Mesenchymal stem cell (in vitro differentiated cells and primary cell): ENCODE measurements at regions not wholly inside any gene's neighbourhood (a gene's known extent, or its start where the extent isn't known, plus 50 kb on each side); places are given as distances from the start of the nearest gene placed in this dataset.

Source experiments
- DNase-seq: peaks from one replicate; pipeline ENCODE4 v3.0.0-alpha.2; 2013
- H2AFZ ChIP-seq: one replicate; pipeline ENCODE4 v1.6.1; 2013; ENCODE audit warnings: low read depth, mild to moderate bottlenecking, control low read depth, inconsistent platforms, low read length, moderate library complexity
- H2AK5ac ChIP-seq: 2 replicates; pipeline ENCODE4 v1.6.1; 2013; ENCODE audit warnings: low read length, moderate library complexity, mild to moderate bottlenecking, inconsistent platforms; ENCODE audit not compliant: severe bottlenecking
- H2BK120ac ChIP-seq: one replicate; pipeline ENCODE4 v1.6.1; 2013; ENCODE audit warnings: low read depth, mild to moderate bottlenecking, inconsistent platforms, low read length, moderate library complexity
- H2BK12ac ChIP-seq, 2 experiments: one replicate each; pipeline ENCODE4 v1.6.1; 2013; ENCODE audit warnings: inconsistent platforms in 2 of 2, low read length in 2 of 2, mild to moderate bottlenecking in 2 of 2, moderate library complexity in 2 of 2, control low read depth in 1 of 2
- H2BK15ac ChIP-seq: one replicate; pipeline ENCODE4 v1.6.1; 2013; ENCODE audit warnings: mild to moderate bottlenecking, low read depth, inconsistent platforms; ENCODE audit not compliant: poor library complexity, severe bottlenecking
- H2BK5ac ChIP-seq: 2 replicates; pipeline ENCODE4 v1.6.1; 2013; ENCODE audit warnings: low read depth, mild to moderate bottlenecking, low read length, control low read depth, inconsistent platforms; ENCODE audit not compliant: poor library complexity, severe bottlenecking
- H3K14ac ChIP-seq, 2 experiments: one replicate each; pipeline ENCODE4 v1.6.1; 2013; ENCODE audit warnings: inconsistent platforms in 2 of 2, low read length in 2 of 2, control low read depth in 1 of 2, mild to moderate bottlenecking in 1 of 2, moderate library complexity in 1 of 2
- H3K18ac ChIP-seq, 2 experiments: one replicate each; pipeline ENCODE4 v1.6.1; 2013; ENCODE audit warnings: inconsistent platforms in 2 of 2, low read length in 2 of 2, control low read depth in 1 of 2, low read depth in 1 of 2, mild to moderate bottlenecking in 1 of 2
- H3K23ac ChIP-seq, 2 experiments: one replicate each; pipeline ENCODE4 v1.6.1; 2013; ENCODE audit warnings: inconsistent platforms in 2 of 2, low read length in 2 of 2, mild to moderate bottlenecking in 2 of 2, moderate library complexity in 2 of 2, control low read depth in 1 of 2
- H3K27ac ChIP-seq: 2 replicates; pipeline ENCODE4 v1.5.1; 2013; ENCODE audit warnings: mild to moderate bottlenecking, moderate library complexity, low read length, control low read depth, inconsistent platforms; ENCODE audit not compliant: poor library complexity, severe bottlenecking
- H3K27me3 ChIP-seq, 2 experiments: 2 replicates each; pipeline versions ENCODE4 v1.6.1 to v1.7.0; 2013; ENCODE audit warnings: low read length in 2 of 2, mild to moderate bottlenecking in 2 of 2, moderate library complexity in 2 of 2, control low read depth in 1 of 2, inconsistent platforms in 1 of 2; ENCODE audit not compliant: control insufficient read depth in 1 of 2, insufficient read depth in 1 of 2
- H3K36me3 ChIP-seq, 2 experiments: 2 replicates each; pipeline versions ENCODE4 v1.6.1 to v1.7.0; 2013; ENCODE audit warnings: low read length in 2 of 2, control low read depth in 1 of 2, inconsistent platforms in 1 of 2, low read depth in 1 of 2, mild to moderate bottlenecking in 1 of 2; ENCODE audit not compliant: insufficient read depth in 2 of 2, control insufficient read depth in 1 of 2
- H3K4ac ChIP-seq, 2 experiments: one replicate each; pipeline ENCODE4 v1.6.1; 2013; ENCODE audit warnings: inconsistent platforms in 2 of 2, low read length in 2 of 2, mild to moderate bottlenecking in 2 of 2, moderate library complexity in 2 of 2, control low read depth in 1 of 2, low read depth in 1 of 2
- H3K4me1 ChIP-seq: 2 replicates; pipeline ENCODE4 v1.6.1; 2013; ENCODE audit warnings: low read depth, low read length, control low read depth; ENCODE audit not compliant: control insufficient read depth, insufficient read depth
- H3K4me2 ChIP-seq: 2 replicates; pipeline ENCODE4 v1.6.1; 2013; ENCODE audit warnings: low read length, mild to moderate bottlenecking, inconsistent platforms; ENCODE audit not compliant: poor library complexity, severe bottlenecking
- H3K4me3 ChIP-seq, 2 experiments: 2 replicates each; pipeline versions ENCODE4 v1.5.1 to v1.7.0; 2013; ENCODE audit warnings: low read length in 2 of 2, mild to moderate bottlenecking in 2 of 2, control low read depth in 1 of 2, low read depth in 1 of 2; ENCODE audit not compliant: insufficient read depth in 1 of 2
- H3K79me1 ChIP-seq: replicated peaks from 2 replicates; pipeline ENCODE4 v1.6.1; 2013; ENCODE audit warnings: mild to moderate bottlenecking, control low read depth, low read length, inconsistent platforms; ENCODE audit not compliant: poor library complexity, severe bottlenecking
- H3K9ac ChIP-seq: 2 replicates; pipeline ENCODE4 v1.7.0; 2013; ENCODE audit warnings: mild to moderate bottlenecking, low read length, moderate library complexity
- H3K9me3 ChIP-seq: 2 replicates; pipeline ENCODE4 v1.7.0; 2013; ENCODE audit warnings: mild to moderate bottlenecking, low read length; ENCODE audit not compliant: control insufficient read depth
- H4K8ac ChIP-seq: one replicate; pipeline ENCODE4 v1.6.1; 2013; ENCODE audit warnings: inconsistent platforms, mild to moderate bottlenecking, low read length, moderate library complexity
- H4K91ac ChIP-seq: one replicate; pipeline ENCODE4 v1.6.1; 2013; ENCODE audit warnings: mild to moderate bottlenecking, low read length, inconsistent platforms
- WGBS: methylation state at CpG from one replicate; pipeline ENCODE4 v1.1.7; 2013; ENCODE audit warnings: mixed read lengths; 5-methylcytosine and 5-hydroxymethylcytosine counted together

DNA sequence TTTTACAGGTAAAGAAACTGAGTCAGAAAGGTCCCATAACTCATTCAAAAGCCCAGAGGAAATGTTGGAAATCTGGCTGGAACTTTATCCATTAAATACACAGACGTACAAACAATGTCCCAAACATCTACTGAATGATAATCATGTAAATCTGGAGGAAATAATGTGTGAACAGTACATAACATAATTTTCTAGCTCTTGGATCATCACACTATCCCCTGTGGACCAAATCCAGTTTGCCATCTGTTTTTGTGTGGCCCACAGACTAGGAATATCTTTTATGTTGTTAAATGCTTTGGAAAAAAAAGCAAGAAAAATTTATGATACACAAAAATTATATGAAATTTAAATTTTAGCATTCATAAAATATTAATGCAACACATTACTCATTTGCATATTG, 389.9 kb upstream of the SOX9 start:
- WGBS, result no CpG with 5 or more reads among the region's 1 CpG
- no peak overlapping the region for H3K18ac ChIP-seq
- H3K9ac ChIP-seq, result no peak overlapping the region
- no peak overlapping the region for H2BK12ac ChIP-seq
- H3K4me3 ChIP-seq, result no peak overlapping the region
- no peak overlapping the region for H3K4me2 ChIP-seq
- H4K8ac ChIP-seq, result no peak overlapping the region
- H4K91ac ChIP-seq, result no peak overlapping the region
- no peak overlapping the region for H3K14ac ChIP-seq
- no peak overlapping the region for H2AK5ac ChIP-seq
- no peaks in the 10 kb centered on the region for H3K9me3 ChIP-seq
- H3K4me1 ChIP-seq, result no peaks in the 10 kb centered on the region
- no peaks in the 10 kb centered on the region for H3K36me3 ChIP-seq
- H3K79me1 ChIP-seq, result no peaks in the 10 kb centered on the region
- no peak overlapping the region for H2AFZ ChIP-seq
- H3K4ac ChIP-seq, result no peak overlapping the region
- no peak overlapping the region for H2BK15ac ChIP-seq
- no peak overlapping the region for H3K23ac ChIP-seq
- no peak overlapping the region for H3K27ac ChIP-seq
- H2BK5ac ChIP-seq, result no peak overlapping the region
- no peak overlapping the region for H2BK120ac ChIP-seq
- H3K27me3 ChIP-seq, result no peaks in the 10 kb centered on the region
- DNase-seq, result no peak

DNA sequence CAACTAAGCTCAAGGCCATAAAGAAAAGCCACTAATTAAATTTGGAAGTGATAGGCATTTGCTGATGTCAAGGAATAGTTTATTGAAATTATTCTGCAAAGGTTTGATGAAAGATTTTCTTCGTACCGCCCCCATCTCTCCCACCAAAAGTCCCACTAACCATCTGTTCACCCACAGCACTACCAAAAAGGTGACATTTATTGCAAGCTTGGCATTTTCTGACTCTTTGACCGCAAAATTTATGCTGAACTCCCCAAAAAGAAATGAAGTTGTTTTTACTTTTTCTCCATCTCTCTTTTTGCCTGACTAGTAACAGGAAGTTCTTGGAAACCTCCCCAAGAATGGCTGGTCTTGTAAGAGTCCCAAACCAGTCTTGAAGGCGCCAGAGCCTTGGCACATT, 384.9 kb upstream of the SOX9 start:
- Histone ChIP-seq H2BK5ac (no peak overlapping the region), H2AK5ac (no peak overlapping the region), H3K27ac (no peak overlapping the region), H3K9ac (no peak overlapping the region), H3K4ac (no peak overlapping the region), H4K91ac (no peak overlapping the region), H3K4me3 (no peak overlapping the region), H3K4me1 (no peaks in the 10 kb centered on the region), H3K9me3 (no peaks in the 10 kb centered on the region), H2AFZ (no peak overlapping the region), H3K18ac (no peak overlapping the region), H3K27me3 (no peaks in the 10 kb centered on the region), H3K36me3 (no peaks in the 10 kb centered on the region), H3K14ac (no peak overlapping the region), H2BK12ac (no peak overlapping the region), H3K23ac (no peak overlapping the region), H3K4me2 (no peak overlapping the region), H3K79me1 (no peaks in the 10 kb centered on the region), H2BK15ac (no peak overlapping the region), H4K8ac (no peak overlapping the region), H2BK120ac (no peak overlapping the region)
- 96% methylated on average over 4 of the region's 4 CpGs for WGBS
- DNase-seq, result no peak

DNA sequence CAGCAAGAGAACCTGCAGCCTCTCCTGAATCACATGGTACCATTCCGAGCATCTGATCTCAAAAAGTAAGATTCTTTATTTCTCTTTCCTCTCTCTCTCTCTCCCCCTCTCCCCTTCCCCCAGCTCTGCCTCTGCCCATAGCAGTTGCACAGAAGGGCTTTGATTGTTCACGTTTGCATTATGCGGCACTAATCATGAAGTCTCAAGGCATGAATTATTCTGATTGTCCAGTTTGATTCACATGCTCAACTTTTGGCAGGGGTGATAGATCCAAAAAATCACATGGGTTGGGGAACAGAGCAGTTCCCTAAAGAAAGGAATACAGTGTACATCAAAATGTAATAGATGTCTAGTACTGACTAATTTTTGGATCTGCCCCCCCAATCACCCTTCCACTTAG, 380.0 kb upstream of the SOX9 start:
- Histone ChIP-seq H2BK15ac (no peak overlapping the region), H2BK12ac (no peak overlapping the region), H3K79me1 (no peaks in the 10 kb centered on the region), H2AFZ (no peak overlapping the region), H2BK5ac (no peak overlapping the region), H3K9ac (no peak overlapping the region), H3K4me3 (no peak overlapping the region), H2AK5ac (no peak overlapping the region), H3K4me1 (no peaks in the 10 kb centered on the region), H3K4me2 (no peak overlapping the region), H4K8ac (no peak overlapping the region), H3K9me3 (no peaks in the 10 kb centered on the region), H2BK120ac (no peak overlapping the region), H3K14ac (no peak overlapping the region), H3K36me3 (no peaks in the 10 kb centered on the region), H3K4ac (no peak overlapping the region), H4K91ac (no peak overlapping the region), H3K27ac (no peak overlapping the region), H3K27me3 (no peaks in the 10 kb centered on the region), H3K18ac (no peak overlapping the region), H3K23ac (no peak overlapping the region)
- no peak for DNase-seq
- 98% methylated on average over 3 of the region's 3 CpGs for WGBS

DNA sequence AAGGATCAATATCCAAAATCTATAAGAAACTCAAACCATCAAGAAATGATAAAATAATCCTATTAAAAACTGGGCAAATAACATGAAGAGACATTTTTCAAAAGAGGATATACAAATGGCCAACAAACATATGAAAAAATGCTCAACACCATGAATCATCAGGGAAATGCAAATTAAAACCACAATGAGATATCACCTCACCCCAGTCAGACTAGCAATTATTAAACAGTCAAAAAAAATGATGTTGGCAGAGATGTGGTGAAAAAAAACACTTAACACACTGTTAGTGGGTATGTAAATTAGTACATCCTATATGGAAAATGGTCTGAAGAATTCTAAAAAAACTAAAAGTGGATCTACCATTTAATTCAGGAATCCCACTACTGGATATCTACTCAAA, 379.0 kb upstream of the SOX9 start:
- H3K4me1 ChIP-seq, result no peaks in the 10 kb centered on the region
- H3K79me1 ChIP-seq, result no peaks in the 10 kb centered on the region
- H3K4ac ChIP-seq, result no peak overlapping the region
- no peaks in the 10 kb centered on the region for H3K27me3 ChIP-seq
- H2BK120ac ChIP-seq, result no peak overlapping the region
- no peaks in the 10 kb centered on the region for H3K36me3 ChIP-seq
- H2AFZ ChIP-seq, result no peak overlapping the region
- H3K9me3 ChIP-seq, result no peaks in the 10 kb centered on the region
- H3K4me2 ChIP-seq, result no peak overlapping the region
- no peak overlapping the region for H3K23ac ChIP-seq
- H2AK5ac ChIP-seq, result no peak overlapping the region
- no peak overlapping the region for H3K18ac ChIP-seq
- no peak overlapping the region for H2BK12ac ChIP-seq
- no peak overlapping the region for H3K14ac ChIP-seq
- H4K91ac ChIP-seq, result no peak overlapping the region
- H3K9ac ChIP-seq, result no peak overlapping the region
- DNase-seq, result no peak
- no peak overlapping the region for H3K27ac ChIP-seq
- no peak overlapping the region for H2BK5ac ChIP-seq
- no peak overlapping the region for H2BK15ac ChIP-seq
- no peak overlapping the region for H4K8ac ChIP-seq
- no peak overlapping the region for H3K4me3 ChIP-seq
